ENCODE measurements at regions not wholly inside any gene's neighbourhood (a gene's known extent, or its start where the extent isn't known, plus 50 kb on each side); places are given as distances from the start of the nearest gene placed in this dataset.
"Not testable (repeated sequence)": the region's sequence is repeated elsewhere in the genome, so short reads cannot be mapped to it uniquely, and the experiment has no call there.

GRCh38 chr7:106750773-106751172 lies 89.8 kb upstream of the CCDC71L start:
- no peak for FAIRE-seq

- FAIRE-seq, result no peak
Measured at GRCh38 chr7:106752367-106752766, 91.4 kb upstream of the CCDC71L start.

- FAIRE-seq, result not testable (repeated sequence)
Measured at GRCh38 chr7:106755024-106755423, 94.1 kb upstream of the CCDC71L start.

- FAIRE-seq, result no peak
Measured at GRCh38 chr7:106755641-106756040, 94.7 kb upstream of the CCDC71L start.

GRCh38 chr7:106756071-106756470 lies 95.1 kb upstream of the CCDC71L start:
- FAIRE-seq, result no peak

- FAIRE-seq, result no peak
Measured at GRCh38 chr7:106756884-106757283, 95.9 kb upstream of the CCDC71L start.

- FAIRE-seq, result no peak
Measured at GRCh38 chr7:106757846-106758245, 96.9 kb upstream of the CCDC71L start.

GRCh38 chr7:106762845-106763244 lies 101.9 kb upstream of the CCDC71L start:
- not testable (repeated sequence) for FAIRE-seq

GRCh38 chr7:106763717-106764116 lies 101.4 kb upstream of the PIK3CG start:
- FAIRE-seq, result no peak

GRCh38 chr7:106765727-106766355 lies 99.2 kb upstream of the PIK3CG start:
- no peak for FAIRE-seq

GRCh38 chr7:106766551-106766950 lies 98.5 kb upstream of the PIK3CG start:
- no peak for FAIRE-seq

GRCh38 chr7:106767078-106767477 lies 98.0 kb upstream of the PIK3CG start:
- FAIRE-seq, result no peak

GRCh38 chr7:106767498-106768323 lies 97.4 kb upstream of the PIK3CG start:
- no peak for FAIRE-seq

GRCh38 chr7:106768324-106768751 lies 96.7 kb upstream of the PIK3CG start:
- FAIRE-seq, result no peak

GRCh38 chr7:106770191-106770590 lies 94.9 kb upstream of the PIK3CG start:
- no peak for FAIRE-seq

- no peak for FAIRE-seq
Measured at GRCh38 chr7:106772655-106773108, 92.4 kb upstream of the PIK3CG start.

GRCh38 chr7:106773228-106773627 lies 91.9 kb upstream of the PIK3CG start:
- FAIRE-seq, result no peak

- FAIRE-seq, result no peak
Measured at GRCh38 chr7:106773721-106774120, 91.4 kb upstream of the PIK3CG start.

- no peak for FAIRE-seq
Measured at GRCh38 chr7:106774213-106774767, 90.8 kb upstream of the PIK3CG start.

GRCh38 chr7:106774768-106775551 lies 90.1 kb upstream of the PIK3CG start:
- FAIRE-seq, result no peak

- FAIRE-seq, result no peak
Measured at GRCh38 chr7:106775552-106775936, 89.5 kb upstream of the PIK3CG start.

GRCh38 chr7:106775975-106776607 lies 89.0 kb upstream of the PIK3CG start:
- FAIRE-seq, result no peak
